ENCODE measurements at regions not wholly inside any gene's neighbourhood (a gene's known extent, or its start where the extent isn't known, plus 50 kb on each side); places are given as distances from the start of the nearest gene placed in this dataset.

- H3K27ac ChIP-seq (ENCODE audit: extremely low read depth, low read depth, low read length): no peak overlapping the region
- intact Hi-C loops (cut with micrococcal nuclease): no loop called here
- H3K9ac ChIP-seq (ENCODE audit: insufficient read depth in 1 of 2, low read depth in 2 of 2, low read length in 2 of 2): no peak overlapping the region
- CTCF ChIA-PET (ENCODE audit: low intra/inter-chr PET ratio): no interaction called here
- no TSS peak for BruUV-seq (replicated peaks)
- H3K36me3 ChIP-seq (ENCODE audit: control insufficient read depth, insufficient read depth, low read length): no peaks in the 10 kb centered on the region
- WGBS (ENCODE audit: insufficient coverage, low coverage, missing lambda C conversion rate): 0% methylated on average over 9 of the region's 9 CpGs
- DNase-seq (ENCODE audit: extremely low read depth in 1 of 4, low spot score in 3 of 4): no peak
- POLR2A ChIA-PET: interaction anchor here (1.0 kb wide), 1 partner anchor 14 kb away, joined by 3 read pairs; no protein-coding TSS in a partner anchor
- in situ Hi-C loops (cut with MboI): no loop called here
- H4K20me1 ChIP-seq (replicated peaks; ENCODE audit: control insufficient read depth, insufficient read depth, low read length): no peaks in the 10 kb centered on the region
- FAIRE-seq: no peak
- no peak overlapping the region for H3K4me2 ChIP-seq (ENCODE audit: insufficient read depth, low read length)
- H3K9me3 ChIP-seq (replicated peaks; ENCODE audit: control insufficient read depth, insufficient read depth, low read depth, low read length): no peaks in the 10 kb centered on the region
- no peak for TF ChIP-seq CEBPG (CRISPR knock-in tag; IDR thresholded peaks at IDR 0.05)
- TF ChIP-seq CEBPG (tag; conservative IDR thresholded peaks at IDR 0.05 in 1 of 2, IDR thresholded peaks at IDR 0.05 in 1 of 2): 0 out of 4 replicates have a peak, but pooled peaks of 1 of the 2 experiments have one; percentile 29
- peak; percentile 35; the same call in 1 of the 2 replicates for TF ChIP-seq CEBPB (tag; IDR thresholded peaks at IDR 0.05)
- TF ChIP-seq POLR2AphosphoS5 (IDR thresholded peaks at IDR 0.05; ENCODE audit: control insufficient read depth, insufficient read depth, low read depth, low read length): no peak
- TF ChIP-seq ILK (tag; IDR thresholded peaks at IDR 0.05; ENCODE audit: borderline replicate concordance, low read depth): no peak
- no peak for TF ChIP-seq YBX1 (IDR thresholded peaks at IDR 0.05)
- TF ChIP-seq ZNF655 (CRISPR knock-in tag; IDR thresholded peaks at IDR 0.05): no peak
- H3K27me3 ChIP-seq (ENCODE audit: control insufficient read depth in 2 of 2, insufficient read depth in 2 of 2, low read length in 2 of 2): peaks cover 0 to 4% of the 10 kb centered on the region in 2 experiments; a peak in 2 of 5 replicates
- no peaks in the 10 kb centered on the region for H3K4me1 ChIP-seq (replicated peaks in 1 of 2; ENCODE audit: control insufficient read depth in 2 of 2, insufficient read depth in 2 of 2, low read length in 2 of 2)
- no peaks in the 10 kb centered on the region for H3K9me1 ChIP-seq (ENCODE audit: control insufficient read depth, insufficient read depth, low read length)
- no peak for ATAC-seq
- H3K4me3 ChIP-seq: no peak overlapping the region
- H2AFZ ChIP-seq (ENCODE audit: low read depth, low read length): no peak overlapping the region
- no peaks in the 10 kb centered on the region for H3K79me2 ChIP-seq (ENCODE audit: control insufficient read depth, insufficient read depth, low read length)
Measured at GRCh38 chr16:13858873-13859580, 60.9 kb upstream of the ERCC4 start.
